SH-SY5Y (cell line): ENCODE measurements at regions not wholly inside any gene's neighbourhood (a gene's known extent, or its start where the extent isn't known, plus 50 kb on each side); places are given as distances from the start of the nearest gene placed in this dataset.

Source experiments
- GATA2 ChIP-seq: IDR thresholded peaks from 2 replicates; pipeline ENCODE4 v1.6.1; 2011; ENCODE audit warnings: mild to moderate bottlenecking, low read depth, low read length
- GATA3 ChIP-seq: IDR thresholded peaks from 2 replicates; pipeline ENCODE4 v1.6.1; 2011; ENCODE audit warnings: low read depth, mild to moderate bottlenecking, low read length, moderate library complexity

DNA sequence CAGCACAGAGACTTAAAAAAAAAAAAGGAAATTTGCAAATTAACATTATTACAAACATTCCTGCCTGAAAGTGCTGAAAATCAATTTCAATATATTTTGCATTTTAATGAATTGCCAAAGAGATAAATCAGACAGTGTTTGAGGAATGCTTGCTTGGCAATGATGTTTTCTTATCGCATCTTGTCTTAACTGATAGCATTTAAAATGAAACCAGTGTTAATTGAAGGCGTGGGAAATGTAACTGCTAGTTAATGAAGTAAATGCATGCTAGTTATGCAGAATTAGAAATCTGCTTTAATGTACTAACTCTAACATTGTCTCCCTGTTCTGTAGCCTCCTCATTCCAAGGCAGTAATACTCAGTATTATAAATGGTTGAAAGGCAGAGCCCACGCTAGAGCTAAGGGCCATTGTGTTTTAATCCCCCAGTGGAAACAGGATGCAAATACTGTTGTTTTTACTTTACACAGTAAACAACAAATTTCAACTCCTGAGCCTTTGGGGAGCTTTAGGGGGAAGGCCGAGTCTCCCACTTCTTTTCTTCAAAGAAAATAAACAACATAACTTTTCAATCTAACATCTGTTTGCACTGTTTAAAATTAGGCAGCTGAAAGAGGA lies 586.9 kb downstream of the TLE4 start:
- TF ChIP-seq GATA2 (no peak), GATA3 (no peak)
